HG03097 (cell line): ENCODE measurements at regions not wholly inside any gene's neighbourhood (a gene's known extent, or its start where the extent isn't known, plus 50 kb on each side); places are given as distances from the start of the nearest gene placed in this dataset.
"Not testable (repeated sequence)": the region's sequence is repeated elsewhere in the genome, so short reads cannot be mapped to it uniquely, and the experiment has no call there.

Experiments used
- ATAC-seq: cut with Tn5 transposase; IDR thresholded peaks from one replicate; pipeline ENCODE4 v1.9.1; 2021; ENCODE audit not compliant: unreplicated experiment, low FRiP score

DNA sequence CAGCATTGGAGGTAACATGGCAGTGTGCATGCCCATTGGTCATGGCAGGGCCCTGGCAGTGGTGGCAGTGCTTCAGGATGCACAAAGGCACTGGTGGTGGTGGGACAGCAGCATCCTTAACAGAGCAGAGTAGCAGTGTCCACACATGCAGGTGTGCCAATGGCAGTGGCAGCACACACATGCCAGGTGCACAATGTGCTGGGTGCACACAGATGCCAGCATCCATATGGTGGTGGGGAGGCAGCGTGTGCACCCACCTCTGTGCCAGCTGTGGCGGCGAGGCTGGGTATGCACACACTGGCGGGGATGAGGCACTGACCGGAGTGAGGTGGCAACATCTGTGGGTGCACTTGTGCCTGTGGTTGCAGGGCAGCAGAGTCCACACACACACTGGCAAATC is 150.6 kb downstream of the SI start:
- no peak for ATAC-seq

DNA sequence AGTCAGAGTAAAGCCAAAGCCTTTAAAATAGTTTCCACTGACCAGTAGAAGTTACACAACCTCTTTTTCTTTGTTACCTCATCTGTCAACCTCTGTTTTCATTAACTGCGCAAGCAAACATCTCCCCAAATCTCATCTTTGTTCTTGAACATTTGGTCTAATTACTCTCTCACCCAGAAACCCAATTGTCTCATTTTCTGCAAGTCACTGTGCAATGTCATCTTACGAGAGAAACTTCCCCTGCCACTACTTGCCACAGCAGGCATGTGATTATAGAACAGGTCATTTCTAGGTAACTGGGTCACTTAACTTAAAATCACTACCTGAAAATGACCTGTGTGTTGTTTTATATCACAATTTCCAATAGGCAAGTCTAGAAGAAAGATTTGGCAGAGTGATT is 159.4 kb downstream of the SI start:
- ATAC-seq: no peak

DNA sequence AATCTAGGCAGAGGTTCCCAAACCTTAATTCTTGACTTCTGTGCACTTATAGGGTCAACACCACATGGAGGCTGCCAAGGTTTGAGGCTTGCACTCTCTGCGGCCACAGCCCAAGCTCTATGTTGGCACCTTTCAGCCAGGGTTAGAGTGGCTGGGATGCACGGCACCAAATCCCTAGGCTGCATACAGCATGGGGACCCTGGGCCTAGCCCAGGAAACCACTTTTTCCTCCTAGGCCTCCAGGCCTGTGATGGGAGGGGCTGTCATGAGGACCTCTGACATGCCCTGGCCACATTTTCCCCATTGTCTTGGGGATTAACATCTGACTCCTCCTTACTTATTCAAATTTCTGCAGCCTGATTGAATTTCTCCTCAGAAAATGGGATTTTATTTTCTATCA is 165.4 kb downstream of the SI start:
- no peak for ATAC-seq

DNA sequence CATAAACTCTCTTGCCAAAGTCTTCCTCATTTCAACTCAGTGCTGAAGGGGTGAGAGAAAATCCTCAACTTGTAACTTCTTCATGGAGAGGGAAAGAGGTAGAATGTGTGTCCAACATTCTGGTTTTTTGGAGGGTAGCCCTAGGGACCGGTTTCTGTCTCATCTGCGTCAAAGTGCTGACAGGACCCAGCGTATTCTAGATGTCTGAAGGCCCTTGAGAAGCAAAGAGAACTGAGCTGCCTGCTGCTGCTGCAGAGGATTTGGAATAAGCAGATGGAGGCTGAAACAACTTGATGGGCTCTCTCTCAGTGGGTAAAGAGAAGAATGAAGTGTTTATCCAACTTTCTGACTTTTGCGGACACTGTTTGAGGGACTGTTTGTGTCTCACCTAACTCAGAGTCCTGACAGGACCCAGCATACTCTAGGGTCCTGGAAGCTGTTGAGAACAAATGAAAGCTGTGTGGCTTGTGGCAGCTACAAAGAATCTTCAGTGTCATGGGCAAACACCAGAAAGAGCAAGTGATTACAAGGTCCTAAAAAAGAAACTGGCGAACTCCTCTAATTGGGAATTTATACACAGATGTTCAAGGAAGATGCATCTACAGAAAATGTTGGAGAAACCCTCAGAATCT is 174.4 kb downstream of the SI start:
- no peak for ATAC-seq

DNA sequence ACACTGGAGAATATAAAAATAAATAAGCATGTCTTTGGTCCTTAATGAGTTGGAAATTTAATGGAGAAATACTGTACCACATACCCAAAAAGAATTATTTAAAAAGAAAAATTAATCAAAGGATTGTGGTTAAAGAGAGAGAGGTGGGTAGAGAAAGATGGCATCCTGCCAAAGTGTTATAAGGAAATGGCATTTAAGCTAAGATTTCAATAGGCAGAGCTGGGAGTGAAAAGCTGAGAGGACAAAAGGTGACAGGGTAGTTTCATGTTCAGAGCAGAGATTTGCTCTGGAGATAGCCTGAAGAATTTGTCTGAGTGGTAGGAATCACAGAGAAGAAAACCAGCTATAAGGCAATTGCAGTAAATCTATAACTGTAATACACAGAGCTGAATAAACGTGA is 181.0 kb downstream of the SI start:
- no peak for ATAC-seq

DNA sequence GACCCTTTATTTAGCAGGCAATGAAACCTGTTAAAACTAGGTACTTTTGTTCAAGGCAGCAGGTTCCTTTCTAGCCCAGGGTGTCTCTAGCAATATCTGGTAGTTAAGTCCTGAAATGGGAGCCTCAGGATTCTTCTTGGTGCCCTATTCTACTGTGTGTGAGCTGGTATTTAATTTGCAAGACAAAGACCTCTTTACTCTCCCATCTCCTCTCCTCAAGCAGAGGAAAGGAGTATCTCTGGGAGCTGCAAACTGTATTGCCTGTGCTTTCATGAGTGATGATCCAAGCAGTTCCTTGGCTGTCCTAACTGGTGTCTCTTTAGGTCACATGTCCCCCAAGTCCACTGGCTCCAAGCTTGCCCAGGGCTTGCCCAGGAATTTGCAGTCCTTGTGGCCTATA is 188.2 kb downstream of the SI start:
- ATAC-seq: no peak

DNA sequence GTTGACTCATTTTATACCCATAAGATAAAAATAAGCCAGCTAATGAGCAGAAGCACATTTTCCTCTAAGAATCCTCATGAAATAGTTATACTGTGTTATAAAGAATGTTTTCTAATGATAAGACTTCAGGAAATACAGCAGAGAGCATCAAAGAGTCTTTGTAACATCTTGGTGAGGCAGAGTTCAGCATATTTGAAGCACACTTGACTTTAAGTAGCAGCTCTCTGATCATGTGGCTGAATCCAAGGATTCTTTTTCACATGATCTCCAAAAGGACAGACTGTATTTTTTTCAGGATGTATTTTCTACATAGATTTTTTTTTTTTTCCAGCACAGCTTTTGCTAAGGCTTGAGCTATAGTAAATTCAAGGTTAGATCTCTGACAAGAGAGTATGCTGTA is 195.1 kb downstream of the SI start:
- ATAC-seq: no peak

DNA sequence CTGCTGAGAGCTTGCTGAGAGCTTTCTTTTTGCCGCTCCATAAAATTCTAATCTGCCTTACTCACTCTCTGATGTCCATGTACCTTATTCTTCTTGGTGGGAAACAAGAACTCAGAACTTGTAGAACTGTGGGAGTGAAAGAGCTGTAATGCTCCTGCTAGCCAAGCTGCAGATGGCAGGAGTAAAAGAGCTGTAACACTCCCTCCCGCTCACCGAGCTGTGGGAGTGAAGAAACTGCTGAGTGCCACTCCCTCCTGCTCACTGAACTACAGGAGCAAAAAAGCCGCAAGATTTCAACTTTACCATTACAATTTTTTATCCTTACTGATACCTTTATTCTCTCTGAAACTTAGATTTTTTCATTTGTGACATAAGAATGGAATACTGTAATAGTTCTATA is 199.1 kb downstream of the SI start:
- ATAC-seq: no peak

DNA sequence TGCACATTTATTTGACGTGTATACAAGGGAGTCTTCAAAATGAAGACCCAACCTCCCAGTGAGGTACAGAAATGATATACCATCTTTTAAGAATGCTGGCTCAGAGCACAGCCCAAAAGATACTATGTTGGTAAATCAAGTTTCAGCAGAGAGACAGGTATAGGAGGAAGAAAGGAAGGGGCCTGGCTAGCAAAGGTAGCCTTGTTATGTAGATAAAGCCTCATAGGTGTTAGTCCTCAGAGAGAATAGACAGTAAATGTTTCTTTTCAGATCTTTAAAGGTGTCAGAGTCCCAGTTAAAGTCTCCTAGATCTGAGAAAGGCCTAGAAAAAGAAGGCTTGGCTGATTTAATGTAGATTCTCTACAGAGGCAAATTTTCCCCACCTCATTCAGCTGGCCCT is 213.8 kb downstream of the SI start:
- no peak for ATAC-seq

DNA sequence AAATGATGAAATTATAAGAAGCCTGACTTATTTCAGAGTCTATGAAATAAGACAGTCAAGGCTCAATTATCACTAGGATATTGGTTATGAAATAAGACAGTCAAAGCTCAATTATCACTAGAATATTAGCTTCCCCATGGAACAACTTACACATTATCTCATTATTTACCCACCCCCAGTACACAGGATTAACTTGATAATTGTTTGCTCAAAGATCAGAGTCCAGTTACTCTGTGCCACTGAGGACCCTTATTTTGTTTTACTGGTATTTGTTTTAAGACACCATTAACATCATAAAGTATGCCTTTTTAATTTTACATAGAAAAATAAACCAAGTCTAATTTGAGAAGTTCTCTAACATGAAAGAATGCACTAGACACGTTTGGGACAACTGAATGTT is 225.4 kb downstream of the SI start:
- no peak for ATAC-seq

DNA sequence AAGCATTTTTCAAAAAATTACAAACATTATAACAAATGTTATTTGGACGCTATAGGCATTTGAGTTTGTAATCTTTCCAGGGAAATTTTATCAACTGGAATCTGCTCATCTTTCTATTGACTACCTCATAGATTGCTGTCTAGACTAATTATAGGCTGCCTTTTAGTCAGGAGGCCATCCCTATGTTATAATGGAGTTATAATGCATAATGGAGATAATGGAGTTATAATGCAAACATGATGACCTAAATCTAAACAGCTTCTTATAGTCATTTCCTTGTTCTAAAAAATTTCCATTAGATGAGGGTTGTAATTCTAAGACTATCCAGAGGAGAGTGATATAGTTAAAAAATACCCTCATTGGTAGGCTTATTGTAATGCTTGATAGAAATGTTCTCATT is 226.4 kb downstream of the SI start:
- no peak for ATAC-seq

DNA sequence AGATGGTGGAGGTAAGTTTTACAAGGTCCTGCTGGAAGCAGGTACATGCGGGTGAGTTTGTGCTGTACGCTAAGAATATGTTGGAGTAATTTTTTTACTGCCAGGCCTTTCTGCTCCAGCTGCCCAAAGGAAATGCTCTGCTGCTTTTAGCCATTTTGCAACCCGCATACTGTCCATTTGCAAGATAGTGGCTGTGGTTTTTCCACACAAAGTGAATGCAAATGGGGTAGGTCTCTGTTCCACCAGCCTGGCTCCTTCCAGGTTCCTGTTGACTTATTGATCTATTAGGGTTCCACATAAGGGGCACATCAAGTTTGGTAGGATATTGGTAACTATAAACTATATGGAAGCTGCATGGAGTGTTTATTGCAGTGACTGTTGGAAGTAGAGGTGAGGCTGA is 227.1 kb downstream of the SI start:
- no peak for ATAC-seq

DNA sequence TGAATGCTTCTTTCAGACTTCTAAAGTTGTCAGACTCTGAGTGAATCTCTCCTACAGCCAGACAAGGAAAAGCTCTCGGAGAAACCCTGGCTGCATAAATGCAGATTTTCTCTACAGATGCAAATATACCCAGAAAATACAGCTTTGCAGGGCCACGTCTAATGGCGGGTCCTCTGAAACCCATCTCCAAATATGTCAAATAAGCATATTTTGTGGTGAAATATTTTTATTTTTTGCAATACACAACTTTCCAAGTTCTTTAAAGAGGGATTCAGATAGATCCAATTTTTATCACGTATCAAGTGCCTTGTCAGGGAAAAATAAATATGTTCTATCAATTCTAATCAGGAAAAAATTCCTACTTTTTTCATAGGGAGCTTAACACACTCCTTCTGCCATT is 229.4 kb downstream of the SI start:
- ATAC-seq: no peak

DNA sequence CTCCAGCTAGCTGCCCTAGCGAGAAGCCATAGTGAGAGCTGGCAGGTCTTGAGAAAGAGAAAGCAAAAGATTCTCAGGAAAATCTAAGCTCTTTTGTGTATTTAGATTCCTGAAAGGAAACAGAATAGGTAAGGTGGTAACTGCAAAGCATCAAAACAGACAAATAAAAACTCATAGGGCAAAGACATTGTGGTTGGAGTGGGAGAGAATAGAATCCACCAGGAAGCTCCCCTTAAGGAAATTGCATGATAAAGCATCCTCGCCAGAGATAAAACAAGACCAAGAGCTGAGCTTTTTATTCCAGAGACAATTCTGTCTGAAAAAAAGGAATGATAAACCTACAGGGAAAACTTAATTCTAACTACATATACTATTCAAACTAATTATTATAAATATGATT is 232.6 kb downstream of the SI start:
- no peak for ATAC-seq

DNA sequence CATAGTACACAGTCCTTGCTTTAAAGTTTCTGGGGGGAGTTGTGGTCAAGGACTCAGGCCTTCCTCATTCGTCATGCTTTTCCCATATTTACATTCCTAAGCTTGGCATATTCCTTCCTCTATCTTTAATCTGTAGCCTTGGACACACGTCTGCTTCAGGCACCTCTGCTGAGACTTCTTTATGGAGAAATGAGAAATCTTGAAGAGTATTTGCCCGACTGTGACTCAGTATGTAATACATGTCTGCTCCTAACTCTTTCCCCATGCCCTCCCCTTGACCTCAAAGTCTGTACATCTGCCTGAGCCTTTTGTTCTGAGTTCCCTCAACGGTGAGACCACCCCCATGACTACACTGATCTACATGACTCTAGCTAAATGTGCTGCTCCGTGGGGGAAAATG is 246.1 kb downstream of the SI start:
- ATAC-seq: no peak

DNA sequence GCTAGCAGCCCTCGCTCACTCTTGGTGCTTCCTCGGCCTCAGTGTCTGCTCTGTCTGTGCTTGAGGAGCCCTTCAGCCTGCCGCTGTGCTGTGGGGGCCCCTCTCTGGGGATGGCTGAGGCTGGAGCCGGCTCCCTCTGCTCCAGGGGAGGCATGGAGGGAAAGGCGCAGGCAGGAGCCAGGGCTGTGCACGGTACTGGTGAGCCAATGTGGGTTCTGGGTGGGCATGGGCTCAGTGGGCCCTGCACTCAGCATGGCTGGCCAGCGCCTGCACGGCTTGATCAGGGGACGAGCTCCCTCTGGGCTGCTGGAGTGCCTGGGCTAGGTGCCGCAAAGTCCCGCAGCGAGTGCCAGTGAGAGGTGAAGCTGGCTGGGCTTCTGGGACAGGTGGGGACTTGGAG is 260.0 kb downstream of the SI start:
- no peak for ATAC-seq

DNA sequence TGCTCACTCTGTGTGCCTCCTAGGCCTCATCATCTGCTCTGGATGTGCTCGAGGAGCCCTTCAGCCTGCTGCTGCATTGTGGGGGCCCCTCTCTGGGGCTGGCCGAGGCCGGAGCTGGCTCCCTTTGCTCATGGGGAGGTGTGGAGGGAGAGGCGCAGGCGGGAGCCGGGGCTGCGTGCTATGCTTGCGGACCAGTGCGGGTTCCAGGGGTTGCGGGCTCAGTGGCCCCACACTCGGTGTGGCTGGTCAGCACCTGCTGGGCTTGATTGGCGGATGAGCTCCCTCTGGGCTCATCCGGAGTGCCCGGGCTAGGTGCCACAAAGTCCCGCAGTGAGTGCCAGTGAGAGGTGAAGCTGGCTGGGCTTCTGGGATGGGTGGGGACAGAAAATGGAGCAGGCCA is 264.2 kb downstream of the SI start:
- no peak for ATAC-seq

DNA sequence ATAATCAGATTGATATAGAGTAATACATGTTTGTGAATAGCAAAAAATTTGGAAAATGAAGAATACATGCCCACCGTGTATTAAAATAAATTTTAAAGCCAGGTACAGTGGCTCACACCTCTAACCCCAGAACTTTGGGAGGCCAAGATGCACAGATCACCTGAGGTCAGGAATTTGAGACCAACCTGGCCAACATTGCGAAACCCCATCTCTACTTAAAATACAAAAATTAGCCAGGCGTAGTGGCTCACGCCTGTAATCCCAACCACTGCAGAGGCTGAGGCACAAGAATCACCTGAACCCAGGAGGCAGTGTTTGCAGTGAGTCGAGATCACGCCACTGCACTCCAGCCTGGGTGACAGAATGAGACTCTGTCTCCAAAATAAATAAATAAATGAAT is 266.3 kb downstream of the SI start:
- no peak for ATAC-seq

DNA sequence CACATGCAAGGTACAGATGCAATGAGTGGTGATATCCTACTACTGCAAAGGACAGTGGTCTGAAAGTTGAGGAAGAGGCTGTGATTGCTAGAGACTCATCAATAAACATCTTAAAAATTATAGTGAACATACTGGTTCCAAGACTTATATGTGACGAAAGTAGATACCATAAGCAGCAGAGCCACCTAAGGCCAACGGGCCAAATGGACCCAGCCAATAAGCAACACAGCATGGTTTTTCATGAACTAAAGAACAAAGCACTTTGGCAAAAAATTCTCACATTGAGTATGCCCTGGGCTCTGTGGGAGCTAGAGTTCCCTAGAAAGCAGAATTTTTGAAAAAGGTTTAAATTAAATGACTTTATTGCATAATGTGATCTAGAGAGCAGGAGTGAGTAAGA is 272.1 kb downstream of the SI start:
- no peak for ATAC-seq

DNA sequence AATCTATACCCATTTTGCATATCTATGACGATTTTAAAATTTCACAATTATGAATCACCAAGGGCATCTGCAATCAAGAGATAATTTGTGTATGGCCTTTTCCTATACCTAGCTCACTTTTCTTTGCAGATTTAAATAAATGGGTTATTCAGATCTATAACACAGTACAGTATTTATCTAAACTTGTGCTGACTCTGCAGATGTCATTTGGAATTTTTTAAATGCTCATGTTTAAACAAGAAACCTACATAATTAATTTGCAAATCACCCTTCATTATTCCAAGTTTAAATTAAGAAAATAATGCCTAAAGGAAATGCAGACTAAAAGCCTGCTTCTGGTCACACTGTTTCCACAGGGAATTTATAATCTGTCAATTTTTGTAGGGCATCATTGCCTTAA is 284.2 kb downstream of the SI start:
- ATAC-seq: no peak

DNA sequence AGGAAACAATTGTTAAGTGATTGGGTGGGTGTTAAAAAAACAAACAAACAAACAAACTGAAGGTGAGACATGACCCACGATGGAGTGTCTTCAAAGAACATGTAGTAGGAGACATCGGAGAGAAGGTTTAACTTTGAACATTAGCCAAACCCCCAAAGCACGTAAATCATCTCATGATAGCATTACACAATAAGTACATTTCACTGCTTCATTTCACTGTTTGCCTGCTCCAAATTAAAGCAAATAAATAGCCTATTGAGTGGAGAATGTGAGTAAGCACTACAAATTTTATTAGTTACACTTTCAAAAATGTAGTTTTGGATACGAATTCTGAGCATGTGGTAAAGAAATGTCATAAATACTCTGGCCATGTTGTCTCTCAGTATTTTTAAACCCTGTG is 287.0 kb downstream of the SI start:
- no peak for ATAC-seq

DNA sequence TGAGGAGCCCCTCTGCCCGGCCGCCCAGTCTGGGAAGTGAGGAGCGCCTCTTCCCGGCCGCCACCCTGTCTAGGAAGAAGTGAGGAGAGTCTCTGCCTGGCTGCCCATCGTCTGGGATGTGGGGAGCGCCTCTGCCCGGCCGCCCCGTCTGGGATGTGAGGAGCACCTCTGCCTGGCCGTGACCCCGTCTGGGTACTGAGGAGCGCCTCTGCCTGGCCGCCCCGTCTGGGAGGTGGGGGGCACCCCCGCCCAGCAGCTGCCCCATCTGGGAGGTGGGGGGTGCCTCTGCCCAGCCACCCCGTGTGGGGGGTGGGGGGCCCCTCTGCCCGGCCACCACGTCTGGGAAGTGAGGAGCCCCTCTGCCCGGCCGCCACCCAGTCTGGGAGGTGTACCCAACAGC is 293.9 kb downstream of the SI start:
- ATAC-seq: not testable (repeated sequence)

DNA sequence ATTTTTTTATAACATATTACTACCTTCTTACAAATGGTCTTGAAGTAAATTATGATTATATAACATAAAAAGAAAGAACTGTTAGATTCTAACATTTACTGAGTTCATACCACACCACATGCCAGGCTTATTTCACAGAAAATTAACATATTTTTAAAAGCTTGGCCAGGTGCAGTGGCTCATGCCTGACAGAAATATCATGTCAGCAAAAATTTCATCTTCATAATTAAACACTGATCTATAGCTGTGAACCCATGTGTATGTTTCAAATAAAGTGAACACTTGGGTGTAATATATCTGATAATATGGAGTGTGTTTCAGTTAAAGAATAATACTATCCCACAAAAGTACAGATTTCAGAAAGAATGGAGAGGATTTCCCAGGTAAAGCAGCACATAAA is 296.5 kb downstream of the SI start:
- ATAC-seq: no peak
